H1 (cell line): ENCODE measurements at regions not wholly inside any gene's neighbourhood (a gene's known extent, or its start where the extent isn't known, plus 50 kb on each side); places are given as distances from the start of the nearest gene placed in this dataset.

Experiments
- CTCF ChIA-PET: fragments of 300-600 bp; sonication (Branson Sonifier 250); formaldehyde crosslinking; loops from one replicate; lab custom pipeline; 2021; ENCODE audit not compliant: partially characterized antibody; lab: Charles Lee
- POLR2A ChIA-PET: fragments of 300-600 bp; sonication (Branson Sonifier 250); formaldehyde crosslinking; loops from one replicate; lab custom pipeline; 2021; ENCODE audit warnings: inconsistent platforms; ENCODE audit not compliant: partially characterized antibody; lab: Charles Lee
- DNase-seq, 2 experiments: peaks; one replicate each; pipeline versions ENCODE4 v3.0.0 to v3.0.0-alpha.2; 2010 to 2022; ENCODE audit warnings: low spot score in 2 of 2, low read depth in 1 of 2, mixed read lengths in 1 of 2
- FAIRE-seq: peaks from 2 replicates; lab custom pipeline; 2011; peaks lifted over from hg19 to GRCh38; lab: Jason Lieb, UNC
- H2AFZ ChIP-seq: 2 replicates; pipeline ENCODE4 v1.8.1; 2012; ENCODE audit warnings: low read length, inconsistent platforms
- H2AK5ac ChIP-seq: 2 replicates; pipeline ENCODE4 v1.6.1; 2013; ENCODE audit warnings: low read depth, low read length
- H2BK120ac ChIP-seq: replicated peaks from 2 replicates; pipeline ENCODE3; 2013; ENCODE audit warnings: low read depth, low read length, inconsistent platforms
- H2BK12ac ChIP-seq: 2 replicates; pipeline ENCODE4 v1.6.1; 2013; ENCODE audit warnings: low read depth, low read length
- H2BK15ac ChIP-seq: 2 replicates; pipeline ENCODE4 v1.6.1; 2013; ENCODE audit warnings: low read length
- H2BK20ac ChIP-seq: 2 replicates; pipeline ENCODE4 v1.6.1; 2013; ENCODE audit warnings: low read length
- H2BK5ac ChIP-seq: 2 replicates; pipeline ENCODE4 v1.6.1; 2013; ENCODE audit warnings: low read depth, low read length
- H3K14ac ChIP-seq: 2 replicates; pipeline ENCODE4 v1.6.1; 2013; ENCODE audit warnings: inconsistent platforms; ENCODE audit not compliant: insufficient read length
- H3K18ac ChIP-seq: 2 replicates; pipeline ENCODE4 v1.6.1; 2013; ENCODE audit warnings: low read length; ENCODE audit errors: extremely low read depth
- H3K23ac ChIP-seq: 2 replicates; pipeline ENCODE4 v1.6.1; 2013; ENCODE audit warnings: inconsistent platforms; ENCODE audit not compliant: insufficient read length
- H3K23me2 ChIP-seq: 2 replicates; pipeline ENCODE4 v1.6.1; 2013; ENCODE audit warnings: low read depth, low read length
- H3K27ac ChIP-seq: 2 replicates; pipeline ENCODE4 v1.6.1; 2011; ENCODE audit warnings: low read depth, low read length, inconsistent platforms
- H3K27me3 ChIP-seq, 4 experiments: replicated peaks in 1 of 4; 1 replicate in 1 of 4; 2 replicates in 3 of 4; pipeline versions ENCODE4 v1.6.1 to v1.8.1; 2011 to 2013; ENCODE audit warnings: low read length in 3 of 4, mild to moderate bottlenecking in 3 of 4, inconsistent platforms in 2 of 4, mixed read lengths in 2 of 4, moderate library complexity in 1 of 4; ENCODE audit not compliant: control insufficient read depth in 3 of 4, insufficient read depth in 3 of 4; ENCODE audit errors: extremely low read depth in 1 of 4
- H3K36me3 ChIP-seq, 4 experiments: 2 replicates each; pipeline versions ENCODE4 v1.6.1 to v1.8.1; 2011 to 2013; ENCODE audit warnings: mild to moderate bottlenecking in 4 of 4, low read length in 3 of 4, moderate library complexity in 2 of 4, control low read depth in 1 of 4, inconsistent platforms in 1 of 4; ENCODE audit not compliant: insufficient read depth in 4 of 4, control insufficient read depth in 2 of 4
- H3K4ac ChIP-seq: replicated peaks from 2 replicates; pipeline ENCODE3; 2013; ENCODE audit warnings: low read length, low read depth, mixed read lengths, inconsistent platforms; ENCODE audit not compliant: insufficient read length
- H3K4me1 ChIP-seq, 4 experiments: replicated peaks in 1 of 4; 1 replicate in 1 of 4; 2 replicates in 3 of 4; pipeline versions ENCODE4 v1.6.1 to v1.8.1; 2011 to 2013; ENCODE audit warnings: low read length in 3 of 4, inconsistent platforms in 2 of 4, mixed read lengths in 1 of 4; ENCODE audit not compliant: insufficient read depth in 4 of 4, control insufficient read depth in 3 of 4
- H3K4me2 ChIP-seq, 2 experiments: 2 replicates each; pipeline versions ENCODE4 v1.6.1 to v1.8.1; 2011 to 2013; ENCODE audit warnings: low read depth in 2 of 2, low read length in 2 of 2, control low read depth in 1 of 2, inconsistent platforms in 1 of 2, mild to moderate bottlenecking in 1 of 2; ENCODE audit not compliant: insufficient read depth in 1 of 2
- H3K4me3 ChIP-seq, 4 experiments: fragments of 200-600, 300-600 bp in 1 of 4; sonication (generic), shearing (Covaris generic), sonication (Bioruptor Twin) in 1 of 4; 2 replicates each; pipeline versions ENCODE4 v1.5.1 to v1.8.1; 2011 to 2016; ENCODE audit warnings: low read length in 4 of 4, low read depth in 3 of 4, control low read depth in 2 of 4, inconsistent platforms in 2 of 4, mild to moderate bottlenecking in 2 of 4, mixed read lengths in 1 of 4, moderate library complexity in 1 of 4; ENCODE audit not compliant: insufficient read depth in 2 of 4; ENCODE audit errors: extremely low read depth in 1 of 4
- H3K56ac ChIP-seq: replicated peaks from 2 replicates; pipeline ENCODE3; 2013; ENCODE audit warnings: low read depth, mild to moderate bottlenecking, mixed read lengths, low read length, inconsistent platforms; ENCODE audit not compliant: insufficient read length
- H3K79me1 ChIP-seq: 2 replicates; pipeline ENCODE4 v1.6.1; 2013; ENCODE audit warnings: low read depth, low read length, control low read depth
- H3K79me2 ChIP-seq, 2 experiments: 2 replicates each; pipeline versions ENCODE4 v1.6.1 to v1.8.1; 2012 to 2013; ENCODE audit warnings: low read length in 2 of 2, mild to moderate bottlenecking in 2 of 2, inconsistent platforms in 1 of 2; ENCODE audit not compliant: insufficient read depth in 2 of 2, control insufficient read depth in 1 of 2
- H3K9ac ChIP-seq, 4 experiments: replicated peaks in 1 of 4; 1 replicate in 1 of 4; 2 replicates in 3 of 4; pipeline versions ENCODE4 v1.6.1 to v1.8.1; 2011 to 2013; ENCODE audit warnings: low read depth in 3 of 4, low read length in 3 of 4, control low read depth in 2 of 4, mild to moderate bottlenecking in 2 of 4, moderate library complexity in 2 of 4, inconsistent platforms in 1 of 4; ENCODE audit errors: extremely low read depth in 1 of 4
- H3K9me3 ChIP-seq, 2 experiments: 2 replicates each; pipeline versions ENCODE4 v1.6.1 to v1.8.1; 2012 to 2013; ENCODE audit warnings: mild to moderate bottlenecking in 2 of 2, moderate library complexity in 2 of 2, control low read depth in 1 of 2, inconsistent platforms in 1 of 2, low read depth in 1 of 2, low read length in 1 of 2, mixed read lengths in 1 of 2; ENCODE audit not compliant: insufficient read depth in 2 of 2
- H4K20me1 ChIP-seq, 2 experiments: replicated peaks in 1 of 2; 2 replicates each; pipeline versions ENCODE3 to v1.8.1; 2011 to 2013; ENCODE audit warnings: inconsistent platforms in 2 of 2, low read length in 2 of 2, mild to moderate bottlenecking in 1 of 2; ENCODE audit not compliant: insufficient read depth in 2 of 2, control insufficient read depth in 1 of 2
- H4K5ac ChIP-seq: 2 replicates; pipeline ENCODE4 v1.6.1; 2013; ENCODE audit warnings: low read length, low read depth, mixed read lengths, inconsistent platforms; ENCODE audit not compliant: insufficient read length
- H4K8ac ChIP-seq: 2 replicates; pipeline ENCODE4 v1.8.0; 2013; ENCODE audit warnings: mild to moderate bottlenecking, moderate library complexity, low read length, inconsistent platforms; ENCODE audit not compliant: insufficient read depth; ENCODE audit errors: extremely low read depth
- H4K91ac ChIP-seq: replicated peaks from 2 replicates; pipeline ENCODE3; 2013; ENCODE audit warnings: low read length, mixed read lengths, inconsistent platforms; ENCODE audit not compliant: insufficient read length
- ATF2 ChIP-seq: IDR thresholded peaks from 2 replicates; pipeline ENCODE4 v1.6.1; 2012; ENCODE audit warnings: low read length, inconsistent platforms
- BACH1 ChIP-seq: IDR thresholded peaks from 2 replicates; pipeline ENCODE4 v1.6.1; 2012; ENCODE audit warnings: low read length, improper control_type of control experiment
- CTBP2 ChIP-seq: IDR thresholded peaks from 2 replicates; pipeline ENCODE4 v1.7.0; 2011; ENCODE audit warnings: borderline replicate concordance, mild to moderate bottlenecking, moderate library complexity, mixed read lengths, low read length; ENCODE audit not compliant: insufficient read depth, insufficient read length
- KDM5A ChIP-seq: fragments of 200-600 bp; IDR thresholded peaks from 2 replicates; pipeline ENCODE4 v1.7.1; 2012; ENCODE audit warnings: mild to moderate bottlenecking, low read length, inconsistent platforms, mixed read lengths
- RFX5 ChIP-seq: IDR thresholded peaks from 2 replicates; pipeline ENCODE4 v1.6.1; 2011; ENCODE audit warnings: low read depth, low read length, improper control_type of control experiment, borderline replicate concordance
- WGBS, 2 experiments: shearing (Covaris generic) in 1 of 2; methylation state at CpG; one replicate each; pipeline versions ENCODE4 v1.1.6 to v1.1.7; 2013 to 2015; ENCODE audit warnings: low lambda C conversion rate in 2 of 2, mixed read lengths in 2 of 2, inconsistent platforms in 1 of 2, low coverage in 1 of 2, missing lambda C conversion rate in 1 of 2; ENCODE audit not compliant: insufficient replicate concordance in 2 of 2, insufficient coverage in 1 of 2, insufficient read length in 1 of 2; ENCODE audit errors: extremely low coverage in 1 of 2, missing lambda C conversion rate in 1 of 2; 5-methylcytosine and 5-hydroxymethylcytosine counted together

GRCh38 chrX:125507119-125507518 is 187.4 kb downstream of the TEX13C start:
- no peaks in the 10 kb centered on the region for H4K20me1 ChIP-seq
- H3K23ac ChIP-seq: no peak overlapping the region
- H3K36me3 ChIP-seq: no peaks in the 10 kb centered on the region
- WGBS, 2 experiments: 77% methylated on average over 1 of the region's 1 CpG; no CpG with 5 or more reads in 1 of the 2 experiments
- H3K18ac ChIP-seq: no peak overlapping the region
- H2BK12ac ChIP-seq: no peak overlapping the region
- no peak overlapping the region for H2BK20ac ChIP-seq
- no peaks in the 10 kb centered on the region for H3K79me1 ChIP-seq
- FAIRE-seq (no peak), DNase-seq (no peak)
- TF ChIP-seq BACH1 (no peak), KDM5A (no peak), RFX5 (no peak), ATF2 (no peak), CTBP2 (no peak)
- no peak overlapping the region for H3K4me2 ChIP-seq
- no peak overlapping the region for H3K4ac ChIP-seq
- no peak overlapping the region for H2AK5ac ChIP-seq
- no peaks in the 10 kb centered on the region for H3K27me3 ChIP-seq
- no peaks in the 10 kb centered on the region for H3K4me1 ChIP-seq
- H3K56ac ChIP-seq: no peak overlapping the region
- H3K4me3 ChIP-seq: no peak overlapping the region
- H3K23me2 ChIP-seq: no peaks in the 10 kb centered on the region
- no peak overlapping the region for H3K14ac ChIP-seq
- H3K9ac ChIP-seq: no peak overlapping the region
- H2AFZ ChIP-seq: no peak overlapping the region
- no peak overlapping the region for H4K91ac ChIP-seq
- H2BK120ac ChIP-seq: no peak overlapping the region
- no peak overlapping the region for H2BK15ac ChIP-seq
- ChIA-PET CTCF (no interaction called here), POLR2A (no interaction called here)
- no peak overlapping the region for H4K8ac ChIP-seq
- no peak overlapping the region for H2BK5ac ChIP-seq
- H4K5ac ChIP-seq: no peak overlapping the region
- H3K9me3 ChIP-seq: no peaks in the 10 kb centered on the region
- H3K79me2 ChIP-seq: no peaks in the 10 kb centered on the region
- H3K27ac ChIP-seq: no peak overlapping the region
